ENCODE measurements at regions not wholly inside any gene's neighbourhood (a gene's known extent, or its start where the extent isn't known, plus 50 kb on each side); places are given as distances from the start of the nearest gene placed in this dataset.
"Not testable (repeated sequence)": the region's sequence is repeated elsewhere in the genome, so short reads cannot be mapped to it uniquely, and the experiment has no call there.

GRCh38 chr9:41273549-41274267 lies 84.6 kb upstream of the ZNG1F start:
- peak; percentile 45 to 67 (median 55) for DNase-seq (ENCODE audit: low read depth in 2 of 3, low spot score in 2 of 3)

GRCh38 chr9:41272879-41273548 lies 83.9 kb upstream of the ZNG1F start:
- peak in 2 of 3 experiments; percentile 24 to 28 for DNase-seq (ENCODE audit: low read depth in 2 of 3, low spot score in 2 of 3)

- DNase-seq (ENCODE audit: low read depth in 2 of 3, low spot score in 2 of 3) = not testable (repeated sequence)
Observed at GRCh38 chr9:41270992-41271391, 81.9 kb upstream of the ZNG1F start.

DNA sequence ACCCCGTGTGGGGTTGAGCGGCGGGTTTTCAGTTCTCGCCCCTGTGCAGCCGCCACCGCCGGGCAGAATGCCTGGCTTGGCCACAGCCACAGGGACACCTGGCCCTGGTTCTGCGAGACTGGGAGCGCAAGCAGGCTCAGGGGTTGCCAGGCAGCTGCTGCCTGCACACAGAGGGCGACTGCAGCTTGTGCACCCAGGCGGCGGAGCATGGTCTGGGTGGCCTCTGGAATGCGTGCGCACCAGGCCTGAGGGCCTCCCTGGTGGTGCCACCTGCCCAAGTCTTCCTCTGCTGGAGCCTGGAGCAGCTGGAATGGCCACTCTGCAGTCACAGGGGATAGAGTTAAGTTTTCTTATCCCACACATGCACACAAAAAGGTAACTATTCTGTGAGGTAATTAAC lies 80.4 kb upstream of the ZNG1F start:
- DNase-seq (ENCODE audit: low read depth in 2 of 3, low spot score in 2 of 3) = not testable (repeated sequence)

DNA sequence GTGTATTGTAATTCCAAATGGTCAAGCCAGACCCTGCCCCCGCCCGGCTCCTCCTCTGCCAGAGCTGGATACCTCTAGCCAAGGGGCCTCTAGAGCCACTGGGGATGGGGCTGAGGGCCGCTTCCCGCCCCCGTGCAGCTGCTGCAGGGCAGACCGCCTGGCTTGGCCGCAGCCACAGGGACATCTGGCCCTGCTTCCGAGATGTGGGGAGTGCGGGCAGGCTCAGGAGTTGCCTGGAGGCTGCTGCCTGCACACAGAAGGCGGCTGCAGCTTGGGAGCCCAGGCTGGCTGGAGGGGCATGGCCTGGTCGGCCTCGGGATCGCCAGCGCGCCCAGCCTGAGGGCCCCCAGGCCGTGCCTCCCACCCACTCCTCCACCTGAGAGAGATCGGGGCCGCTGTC lies 79.9 kb upstream of the ZNG1F start:
- DNase-seq (ENCODE audit: low read depth in 2 of 3, low spot score in 2 of 3) = not testable (repeated sequence)

GRCh38 chr9:41266602-41267001 lies 77.5 kb upstream of the ZNG1F start:
- DNase-seq (ENCODE audit: low read depth in 2 of 3, low spot score in 2 of 3) = not testable (repeated sequence)

DNA sequence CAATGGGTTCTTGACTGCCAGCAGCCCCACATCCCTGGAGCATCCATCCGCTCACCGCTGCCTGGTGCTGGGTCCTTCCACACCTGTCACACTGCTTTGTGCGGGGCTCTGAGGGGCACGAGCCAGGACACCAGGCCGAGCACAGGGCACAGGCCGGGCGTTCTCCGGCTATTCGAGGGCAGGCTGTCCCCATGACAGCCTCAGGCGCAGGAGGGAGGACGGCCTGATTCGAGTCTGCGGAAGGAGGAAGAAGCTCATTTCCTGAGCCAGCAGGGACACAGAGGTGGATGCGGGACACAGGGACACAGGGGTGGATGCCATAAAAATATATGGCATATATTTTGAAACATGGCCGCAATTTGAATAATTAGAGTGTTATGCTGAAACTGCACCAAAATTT lies 76.9 kb upstream of the ZNG1F start:
- not testable (repeated sequence) for DNase-seq (ENCODE audit: low read depth in 2 of 3, low spot score in 2 of 3)

DNA sequence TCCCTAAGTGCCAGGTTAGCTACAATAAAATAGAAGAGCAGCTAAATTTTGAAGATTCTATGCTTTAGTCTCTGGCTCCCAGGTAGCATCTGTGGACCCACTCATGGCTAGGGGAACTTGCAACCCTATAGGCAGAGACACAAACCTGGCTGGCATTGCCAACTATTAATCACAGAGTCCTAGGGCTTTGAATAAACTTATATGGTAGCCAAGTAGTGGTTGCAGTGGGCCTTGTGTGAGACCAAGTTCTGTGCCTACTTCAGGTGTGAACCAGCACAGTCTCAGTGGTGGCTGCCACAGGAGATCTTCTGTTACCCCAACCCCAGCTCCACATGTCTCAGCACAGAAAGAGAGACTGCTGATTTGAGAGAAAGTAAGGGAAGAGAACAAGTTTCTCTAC lies 62.9 kb upstream of the ZNG1F start:
- DNase-seq (ENCODE audit: low read depth in 2 of 3, low spot score in 2 of 3) = not testable (repeated sequence)

DNA sequence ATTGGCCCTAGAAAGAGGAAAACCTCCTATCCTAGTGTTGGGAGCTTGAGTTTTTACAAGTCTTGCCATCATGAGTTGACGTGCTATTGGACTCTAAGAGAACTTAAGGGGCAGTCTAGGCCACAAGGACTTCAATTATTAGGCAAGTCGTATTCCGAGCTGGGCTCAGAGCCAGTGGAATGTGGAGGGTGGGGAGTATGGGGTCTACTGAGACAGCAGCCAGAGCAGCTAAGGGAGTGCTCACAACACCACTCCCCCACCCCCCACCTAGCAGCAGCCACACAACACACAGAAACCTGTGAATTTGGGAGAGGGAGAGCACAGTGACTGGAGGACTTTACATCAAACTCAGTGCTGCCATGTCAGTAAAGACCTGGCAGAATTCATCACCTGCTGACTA lies 62.0 kb upstream of the ZNG1F start:
- not testable (repeated sequence) for DNase-seq (ENCODE audit: low read depth in 2 of 3, low spot score in 2 of 3)

- not testable (repeated sequence) for DNase-seq (ENCODE audit: low read depth in 2 of 3, low spot score in 2 of 3)
Observed at GRCh38 chr9:41246702-41247101, 57.6 kb upstream of the ZNG1F start.

Data from activated CD8-positive, alpha-beta memory T cell treated with anti-CD3 and anti-CD28 coated beads for 48 hours (primary cell).